Neural crest cell (in vitro differentiated cells): ENCODE measurements at regions not wholly inside any gene's neighbourhood (a gene's known extent, or its start where the extent isn't known, plus 50 kb on each side); places are given as distances from the start of the nearest gene placed in this dataset.

Experiments used
- DNase-seq: peaks from one replicate; pipeline ENCODE4 v3.0.0; 2021; ENCODE audit warnings: low read depth, mixed read lengths, low spot score
- H3K27ac Mint-ChIP-seq: one replicate; pipeline ENCODE4 v1.8.0; 2021; ENCODE audit warnings: mild to moderate bottlenecking, mixed read lengths; ENCODE audit not compliant: unreplicated experiment
- H3K27me3 Mint-ChIP-seq: 2 replicates; pipeline ENCODE4 v1.8.0; 2021; ENCODE audit warnings: low read depth, mild to moderate bottlenecking, mixed read lengths
- H3K36me3 Mint-ChIP-seq: 2 replicates; pipeline ENCODE4 v1.8.0; 2021; ENCODE audit warnings: low read depth, mild to moderate bottlenecking, mixed read lengths
- H3K4me1 Mint-ChIP-seq: 2 replicates; pipeline ENCODE4 v1.8.0; 2021; ENCODE audit warnings: mixed read lengths
- H3K4me3 Mint-ChIP-seq: one replicate; pipeline ENCODE4 v1.8.0; 2021; ENCODE audit warnings: mild to moderate bottlenecking, mixed read lengths
- H3K9me3 Mint-ChIP-seq: 2 replicates; pipeline ENCODE4 v1.8.0; 2021; ENCODE audit warnings: mixed read lengths
- TF ChIP-seq, protein P1 (sequence below): fragments of 200-600 bp; sonication (generic); conservative IDR thresholded peaks from 2 replicates; pipeline ENCODE4 v1.5.0; 2021; ENCODE audit warnings: antibody characterized with exemption, mild to moderate bottlenecking

DNA sequence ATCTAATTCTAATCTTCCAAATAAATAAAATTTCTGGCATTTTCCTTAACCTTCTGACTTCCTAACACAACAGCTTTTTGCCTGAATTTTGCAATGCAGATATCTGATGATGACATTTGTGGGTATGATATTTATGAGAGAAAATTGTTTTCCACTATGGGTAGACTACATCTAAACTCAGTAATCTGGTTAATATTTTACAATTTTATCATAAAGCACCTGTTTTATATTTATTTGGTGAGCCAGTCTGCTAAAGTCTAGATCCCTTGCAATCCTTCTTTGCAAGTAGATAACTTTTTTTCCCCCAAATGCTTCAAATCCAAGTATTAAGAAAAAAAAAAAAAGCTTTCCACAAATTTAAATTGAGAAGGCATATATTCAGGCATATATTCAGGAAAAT is 246.2 kb upstream of the DAB2 start:
- no peaks in the 10 kb centered on the region for H3K27me3 Mint-ChIP-seq
- no peak overlapping the region for H3K4me3 Mint-ChIP-seq
- TF ChIP-seq, protein P1, sequence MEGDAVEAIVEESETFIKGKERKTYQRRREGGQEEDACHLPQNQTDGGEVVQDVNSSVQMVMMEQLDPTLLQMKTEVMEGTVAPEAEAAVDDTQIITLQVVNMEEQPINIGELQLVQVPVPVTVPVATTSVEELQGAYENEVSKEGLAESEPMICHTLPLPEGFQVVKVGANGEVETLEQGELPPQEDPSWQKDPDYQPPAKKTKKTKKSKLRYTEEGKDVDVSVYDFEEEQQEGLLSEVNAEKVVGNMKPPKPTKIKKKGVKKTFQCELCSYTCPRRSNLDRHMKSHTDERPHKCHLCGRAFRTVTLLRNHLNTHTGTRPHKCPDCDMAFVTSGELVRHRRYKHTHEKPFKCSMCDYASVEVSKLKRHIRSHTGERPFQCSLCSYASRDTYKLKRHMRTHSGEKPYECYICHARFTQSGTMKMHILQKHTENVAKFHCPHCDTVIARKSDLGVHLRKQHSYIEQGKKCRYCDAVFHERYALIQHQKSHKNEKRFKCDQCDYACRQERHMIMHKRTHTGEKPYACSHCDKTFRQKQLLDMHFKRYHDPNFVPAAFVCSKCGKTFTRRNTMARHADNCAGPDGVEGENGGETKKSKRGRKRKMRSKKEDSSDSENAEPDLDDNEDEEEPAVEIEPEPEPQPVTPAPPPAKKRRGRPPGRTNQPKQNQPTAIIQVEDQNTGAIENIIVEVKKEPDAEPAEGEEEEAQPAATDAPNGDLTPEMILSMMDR = no peak
- H3K9me3 Mint-ChIP-seq = peaks cover 2% of the 10 kb centered on the region
- H3K27ac Mint-ChIP-seq = no peak overlapping the region
- no peak for DNase-seq
- no peaks in the 10 kb centered on the region for H3K36me3 Mint-ChIP-seq
- no peaks in the 10 kb centered on the region for H3K4me1 Mint-ChIP-seq

DNA sequence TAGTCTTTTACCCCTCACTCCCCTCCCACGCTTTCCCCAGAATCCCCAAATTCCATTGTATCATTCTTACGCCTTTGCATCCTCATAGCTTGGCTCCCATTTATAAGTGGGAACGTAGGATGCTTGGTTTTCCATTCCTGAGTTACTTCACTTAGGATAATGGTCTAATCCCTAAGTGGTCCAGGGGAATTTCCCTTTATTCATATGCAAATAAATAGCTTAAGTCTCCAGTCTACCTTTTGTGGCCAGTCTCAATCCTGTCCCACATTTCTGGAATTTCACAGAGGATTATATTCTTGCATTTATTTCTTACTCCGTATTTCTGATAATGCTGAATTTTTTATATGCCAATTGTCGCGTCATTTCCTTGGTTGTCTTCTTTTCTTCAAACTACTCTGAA is 245.6 kb upstream of the DAB2 start:
- H3K27me3 Mint-ChIP-seq = no peaks in the 10 kb centered on the region
- H3K9me3 Mint-ChIP-seq = peaks cover 2% of the 10 kb centered on the region
- H3K36me3 Mint-ChIP-seq = no peaks in the 10 kb centered on the region
- no peak for DNase-seq
- no peaks in the 10 kb centered on the region for H3K4me1 Mint-ChIP-seq
- H3K4me3 Mint-ChIP-seq = no peak overlapping the region
- TF ChIP-seq, protein P1 = no peak
- no peak overlapping the region for H3K27ac Mint-ChIP-seq

DNA sequence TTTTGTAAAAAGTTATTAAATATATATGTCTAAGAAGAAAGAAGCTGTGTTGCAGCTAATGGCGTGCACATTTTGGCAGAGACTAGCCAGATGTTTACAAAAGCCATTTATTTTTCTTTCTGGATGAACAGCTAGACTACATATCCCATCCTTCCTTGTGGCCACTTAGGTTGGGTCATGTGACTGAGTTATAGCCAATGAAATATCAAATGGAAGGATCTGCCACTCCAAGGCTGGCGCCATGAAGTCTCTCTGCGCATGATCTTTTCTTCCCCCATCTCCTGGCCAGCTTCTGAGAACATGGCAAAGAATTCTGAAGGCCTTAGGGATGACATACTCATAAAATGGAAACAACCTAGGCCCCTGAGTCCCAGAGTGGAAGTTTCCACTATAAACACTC is 244.2 kb upstream of the DAB2 start:
- Mint-ChIP-seq H3K4me3 (no peak overlapping the region), H3K27ac (no peak overlapping the region), H3K27me3 (no peaks in the 10 kb centered on the region), H3K4me1 (no peaks in the 10 kb centered on the region), H3K36me3 (no peaks in the 10 kb centered on the region), H3K9me3 (peaks cover 2% of the 10 kb centered on the region)
- DNase-seq = no peak
- TF ChIP-seq, protein P1 = no peak

DNA sequence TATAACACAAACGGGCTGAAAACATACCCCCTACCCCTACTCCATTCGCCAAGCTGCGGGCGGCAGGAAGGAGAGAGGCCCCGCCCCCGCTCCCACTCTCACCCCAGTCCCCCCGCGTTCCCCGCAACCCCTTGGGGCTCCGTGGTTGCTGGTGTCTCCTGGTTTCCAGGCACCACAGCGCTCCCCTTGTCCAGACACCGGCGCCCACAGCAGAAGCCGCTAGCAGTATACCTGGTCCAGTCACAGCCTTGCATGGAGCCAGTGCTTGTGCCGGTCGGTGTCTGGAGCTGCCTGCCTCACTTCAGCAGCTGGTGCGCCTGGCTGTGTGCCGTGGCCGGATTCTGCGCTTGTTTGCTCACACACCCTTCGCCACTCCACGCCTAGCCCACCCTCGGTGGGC is 240.5 kb upstream of the DAB2 start:
- peaks cover 5% of the 10 kb centered on the region for H3K9me3 Mint-ChIP-seq
- H3K4me3 Mint-ChIP-seq = no peak overlapping the region
- no peaks in the 10 kb centered on the region for H3K27me3 Mint-ChIP-seq
- TF ChIP-seq, protein P1 = no peak
- peaks cover 7% of the 10 kb centered on the region for H3K4me1 Mint-ChIP-seq
- no peak for DNase-seq
- H3K36me3 Mint-ChIP-seq = no peaks in the 10 kb centered on the region
- H3K27ac Mint-ChIP-seq = no peak overlapping the region

DNA sequence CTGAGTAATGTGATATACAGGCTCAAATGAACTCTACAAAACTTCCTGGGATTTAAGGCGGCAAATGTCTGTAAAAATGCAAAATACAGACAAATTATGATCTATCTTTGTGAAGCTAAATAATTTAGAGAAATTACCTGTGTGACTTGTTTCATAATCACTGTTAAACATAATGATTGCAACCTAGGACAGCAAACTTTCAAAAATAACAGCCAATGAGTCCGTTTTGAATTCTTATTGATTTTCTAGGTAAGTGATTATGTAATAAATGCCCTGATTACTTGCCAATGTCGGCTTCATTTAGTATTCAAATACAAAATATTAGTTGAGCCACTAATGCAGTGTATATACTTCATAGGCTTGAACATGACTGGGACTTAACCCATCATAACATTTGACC is 238.2 kb upstream of the DAB2 start:
- DNase-seq = no peak
- Mint-ChIP-seq H3K36me3 (no peaks in the 10 kb centered on the region), H3K4me1 (peaks cover 7% of the 10 kb centered on the region), H3K9me3 (peaks cover 5% of the 10 kb centered on the region), H3K27me3 (no peaks in the 10 kb centered on the region), H3K4me3 (no peak overlapping the region), H3K27ac (no peak overlapping the region)
- TF ChIP-seq, protein P1 = no peak
